Stimulated activated CD4-positive, alpha-beta T cell treated with anti-CD3 and anti-CD28 coated beads, Interleukin-1b, Interleukin-23, amount 100 ng/mL, for 48 hours (primary cell): ENCODE measurements at regions not wholly inside any gene's neighbourhood (a gene's known extent, or its start where the extent isn't known, plus 50 kb on each side); places are given as distances from the start of the nearest gene placed in this dataset.
"Not testable (repeated sequence)": the region's sequence is repeated elsewhere in the genome, so short reads cannot be mapped to it uniquely, and the experiment has no call there.

ENCODE experiments used
- DNase-seq: peaks from one replicate; pipeline ENCODE4 v3.0.0-alpha.2; 2020

DNA sequence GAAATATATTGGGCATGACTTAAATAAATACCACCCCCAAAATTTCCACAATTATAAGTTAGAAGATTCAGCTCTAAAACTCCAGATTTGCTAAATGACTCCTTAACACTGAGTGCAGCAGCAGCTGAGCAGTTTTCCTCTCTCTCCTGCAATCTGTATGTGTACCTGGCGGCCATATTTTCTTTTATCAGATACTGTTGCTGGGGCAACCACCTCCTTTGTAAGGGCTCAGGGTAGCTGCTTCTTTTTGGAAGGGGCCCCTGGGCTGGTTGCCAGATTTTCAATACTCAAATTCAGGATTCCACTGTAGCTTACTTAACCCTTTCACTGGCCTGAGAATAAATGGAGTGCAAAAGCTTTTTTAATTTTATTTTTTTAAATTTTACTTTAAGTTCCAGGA is 197.0 kb downstream of the TAF11L14 start:
- no peak for DNase-seq

DNA sequence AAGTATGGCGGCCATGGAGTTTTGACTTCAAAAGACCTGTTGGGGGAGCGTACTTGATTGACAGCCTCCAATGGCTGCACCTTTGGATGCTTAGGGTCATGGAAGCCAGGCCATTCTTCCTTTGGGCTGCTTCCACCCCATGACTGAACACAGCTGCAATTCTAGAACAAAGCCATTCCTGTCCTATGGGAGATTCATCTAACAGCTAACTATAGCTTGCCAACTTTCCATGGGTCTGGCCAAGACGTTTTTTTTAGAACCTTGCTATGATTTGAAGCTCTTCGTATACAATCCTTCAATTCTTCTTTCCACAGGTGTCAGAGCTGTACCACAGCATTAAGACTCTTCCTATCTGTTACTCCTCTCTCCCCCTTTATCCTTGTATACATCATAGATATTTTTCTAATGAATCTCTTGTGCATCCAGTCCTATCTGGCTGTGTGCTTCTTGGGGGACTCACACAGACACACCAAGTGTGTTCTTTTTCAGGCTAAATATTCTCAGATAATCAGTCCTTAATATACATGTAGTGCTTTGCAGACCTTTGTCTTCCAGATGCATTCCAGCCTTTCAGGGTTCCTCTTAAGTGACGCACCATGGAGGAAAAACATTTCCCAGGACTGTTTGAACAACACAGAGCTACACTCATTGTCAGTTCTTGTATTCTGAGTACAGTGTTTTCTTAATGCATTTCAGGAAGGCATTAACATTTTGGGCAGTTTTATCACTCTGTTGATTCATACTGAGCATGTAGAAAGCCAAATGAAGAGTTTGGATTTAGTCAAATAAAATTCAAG is 198.9 kb downstream of the TAF11L14 start:
- no peak for DNase-seq

DNA sequence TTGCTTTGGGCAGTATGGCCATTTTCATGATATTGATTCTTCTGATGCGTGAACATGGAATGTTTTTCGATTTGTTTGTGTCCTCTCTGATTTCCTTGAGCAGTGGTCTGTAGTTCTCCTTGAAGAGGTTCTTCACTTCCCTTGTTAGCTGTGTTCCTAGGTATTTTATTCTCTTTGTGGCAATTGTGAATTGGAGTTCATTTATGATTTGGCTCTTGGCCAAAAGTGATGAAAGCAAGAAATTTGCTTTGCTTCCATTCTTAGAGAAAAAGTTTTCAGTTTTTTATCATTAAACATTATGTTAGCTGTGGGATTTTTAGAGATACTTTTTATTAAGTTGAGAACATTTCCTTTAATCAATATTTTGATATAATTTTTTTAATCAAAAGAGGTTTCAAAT is 203.5 kb downstream of the TAF11L14 start:
- DNase-seq, result no peak

DNA sequence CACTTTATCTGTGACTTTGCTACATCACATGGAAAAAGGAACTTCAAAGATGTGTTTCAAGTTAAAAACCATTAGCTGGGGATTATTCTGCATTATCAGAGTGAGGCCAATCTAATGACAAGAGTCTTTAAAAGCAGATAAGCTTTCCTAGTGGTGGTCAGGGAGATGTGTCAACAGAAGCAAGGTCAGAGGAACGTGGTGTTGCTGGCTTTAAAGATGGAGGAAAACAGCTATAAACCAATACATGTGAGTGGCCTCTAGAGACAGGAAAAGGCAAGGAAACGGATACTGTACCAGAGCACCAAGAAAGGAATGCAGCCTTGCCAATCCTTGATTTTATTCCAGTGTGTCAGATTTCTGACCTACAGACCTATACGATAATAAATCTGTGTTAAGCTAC is 204.2 kb downstream of the TAF11L14 start:
- no peak for DNase-seq

DNA sequence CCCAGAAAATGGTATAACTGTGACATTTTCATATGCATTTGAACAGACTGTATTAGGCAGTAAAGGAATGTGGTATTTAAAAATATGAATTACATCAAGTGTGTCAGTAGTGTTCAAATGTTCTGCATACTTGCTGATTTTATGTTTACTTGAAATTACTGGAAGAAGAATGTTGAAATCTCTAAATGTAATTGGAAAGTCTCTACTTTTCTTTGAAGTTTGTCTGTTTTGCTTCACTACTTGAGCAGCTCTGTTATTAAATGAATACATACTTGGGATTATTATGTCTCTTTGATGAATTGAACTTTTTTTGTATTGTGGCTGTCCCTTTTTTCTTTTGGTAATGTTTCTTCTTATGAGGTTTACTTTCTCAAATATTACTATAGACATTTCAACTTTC is 205.6 kb downstream of the TAF11L14 start:
- no peak for DNase-seq

DNA sequence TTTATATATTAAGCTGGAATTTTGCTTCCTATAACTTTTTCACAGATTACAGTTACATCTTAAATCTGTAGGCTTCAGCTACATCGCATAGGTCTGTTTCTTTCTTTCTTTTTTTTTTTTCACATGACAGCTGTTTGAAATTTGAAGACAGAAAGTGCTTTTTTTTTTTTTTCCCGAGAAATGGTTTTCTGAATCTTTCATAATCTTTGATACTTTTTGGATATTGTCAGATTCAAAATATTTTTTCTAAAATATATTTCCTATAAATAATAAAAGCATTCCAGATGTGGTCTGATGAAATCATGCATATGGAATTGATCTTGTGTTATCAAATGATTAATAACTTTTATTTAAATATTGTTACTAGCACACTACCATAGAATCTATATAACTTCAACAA is 212.2 kb downstream of the TAF11L14 start:
- no peak for DNase-seq

DNA sequence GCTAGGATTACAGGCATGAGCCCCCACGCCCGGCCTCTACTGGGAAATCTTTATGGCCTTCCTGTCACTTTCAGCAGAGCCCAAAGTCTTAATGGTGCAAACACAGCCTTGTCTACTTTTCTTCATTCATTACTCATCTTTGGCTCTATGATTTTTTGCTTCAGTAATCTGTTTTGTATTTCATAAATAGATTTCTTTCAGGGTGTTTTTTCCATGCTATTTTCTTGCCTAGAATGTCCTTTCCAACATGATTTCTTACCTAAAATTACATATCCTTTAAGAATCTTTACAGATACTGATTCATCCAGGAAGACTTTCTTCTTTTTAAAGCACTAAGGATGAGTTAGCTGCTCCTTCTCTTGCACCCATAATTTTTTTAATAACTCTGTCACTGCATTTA is 213.0 kb downstream of the TAF11L14 start:
- DNase-seq, result no peak

DNA sequence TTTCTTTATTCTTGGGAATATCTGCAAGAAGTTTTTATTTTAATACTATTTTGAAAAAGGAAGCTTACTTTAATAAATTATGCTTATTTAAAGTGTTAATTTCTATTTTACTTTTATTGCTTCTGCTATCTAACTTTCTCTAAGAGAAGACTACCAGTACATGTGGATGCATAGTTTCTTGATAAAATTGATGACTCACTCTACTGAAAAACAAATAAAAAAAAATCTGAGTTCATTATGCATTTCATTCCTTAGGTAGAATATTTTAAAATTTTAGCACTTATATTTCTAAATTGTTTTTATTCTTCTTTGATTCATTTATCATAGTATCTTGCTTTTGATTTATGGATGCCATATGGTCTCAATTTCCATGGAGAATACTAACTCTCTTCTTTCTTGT is 217.9 kb downstream of the TAF11L14 start:
- no peak for DNase-seq

DNA sequence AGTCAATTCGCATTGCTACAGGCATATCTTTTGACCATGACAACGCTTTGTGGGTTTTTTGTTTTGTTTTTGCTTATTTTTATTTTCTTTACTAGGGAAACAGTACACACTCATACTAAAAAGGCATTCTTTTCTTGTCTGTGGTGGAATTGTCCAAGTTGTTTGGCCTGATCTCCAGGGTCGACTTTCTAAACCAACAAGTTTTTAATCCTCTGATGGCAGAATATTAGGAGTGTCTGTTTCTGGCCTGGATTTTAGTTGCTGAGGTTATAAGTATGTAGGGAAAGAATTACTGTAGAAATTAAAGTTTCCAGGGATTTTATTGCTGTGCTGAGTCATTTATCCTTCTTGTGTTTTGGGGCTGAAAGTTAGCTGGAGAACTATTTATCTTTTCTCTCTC is 218.5 kb downstream of the TAF11L14 start:
- no peak for DNase-seq

DNA sequence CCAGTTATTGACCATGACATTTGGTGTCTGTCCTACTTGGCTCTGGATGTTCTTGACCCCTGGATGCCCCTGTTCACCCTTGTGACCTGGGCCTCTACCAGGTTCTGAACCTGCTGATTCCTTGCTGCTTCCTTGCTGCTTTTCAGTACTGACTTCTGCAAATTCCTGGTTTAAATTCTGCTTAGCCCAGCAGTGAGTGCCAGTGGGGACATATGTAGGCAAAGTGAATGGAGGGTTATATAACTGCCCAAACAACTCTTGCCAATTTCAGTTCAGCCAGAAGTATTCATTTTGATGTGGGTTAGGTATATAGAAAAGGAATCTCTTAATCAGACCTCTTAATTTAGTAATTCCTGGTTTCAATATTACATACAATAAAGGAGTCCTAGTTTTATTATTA is 220.6 kb downstream of the TAF11L14 start:
- no peak for DNase-seq

DNA sequence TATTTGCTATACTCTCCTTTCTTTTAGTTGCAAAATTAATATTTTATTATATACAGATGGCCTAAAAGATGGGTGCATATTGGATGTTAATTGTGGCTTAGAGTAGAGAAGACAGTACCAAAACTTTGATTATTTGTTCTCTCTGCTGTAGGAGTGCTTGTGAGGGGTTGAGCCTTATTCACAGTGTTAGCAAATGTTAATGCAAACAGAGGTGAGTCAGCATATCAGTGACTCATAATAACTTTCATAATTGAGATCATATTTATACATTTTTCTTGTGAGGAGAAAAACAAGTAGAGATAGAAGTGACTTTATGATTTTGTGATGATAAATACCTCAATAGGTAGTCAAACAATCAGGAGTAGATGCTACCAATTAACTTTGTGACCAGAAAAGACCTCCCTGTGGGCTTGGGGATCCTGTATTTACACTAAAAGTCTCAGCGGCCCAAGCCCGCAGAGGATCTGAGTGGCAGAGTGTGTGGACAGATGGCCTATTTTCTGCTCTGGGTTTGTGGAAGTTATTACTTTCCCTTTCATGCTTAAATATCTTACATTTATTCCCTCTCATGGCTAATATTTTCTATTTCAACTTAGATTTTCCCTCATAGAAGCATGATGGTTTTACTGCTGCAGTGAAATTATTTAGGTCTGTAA is 226.5 kb downstream of the TAF11L14 start:
- no peak for DNase-seq

DNA sequence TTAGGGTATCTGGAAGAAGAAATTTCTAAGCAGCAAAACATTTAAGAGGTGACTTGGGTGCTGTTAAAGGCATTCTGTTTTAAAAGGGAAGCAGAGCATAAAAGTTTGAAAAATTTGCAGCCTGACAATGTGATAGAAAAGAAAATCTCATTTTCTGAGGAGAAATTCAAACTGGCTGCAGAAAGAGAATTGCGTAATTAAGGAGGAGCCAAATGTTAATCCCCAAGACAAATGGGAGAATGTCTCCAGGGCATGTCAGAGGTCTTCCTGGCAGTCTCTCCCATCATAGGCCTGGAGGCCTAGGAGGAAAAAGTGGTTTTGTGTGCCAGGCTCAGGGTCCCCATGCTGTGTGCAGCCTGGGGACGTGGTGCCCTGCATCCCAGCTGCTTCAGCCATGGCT is 230.6 kb downstream of the TAF11L14 start:
- not testable (repeated sequence) for DNase-seq

DNA sequence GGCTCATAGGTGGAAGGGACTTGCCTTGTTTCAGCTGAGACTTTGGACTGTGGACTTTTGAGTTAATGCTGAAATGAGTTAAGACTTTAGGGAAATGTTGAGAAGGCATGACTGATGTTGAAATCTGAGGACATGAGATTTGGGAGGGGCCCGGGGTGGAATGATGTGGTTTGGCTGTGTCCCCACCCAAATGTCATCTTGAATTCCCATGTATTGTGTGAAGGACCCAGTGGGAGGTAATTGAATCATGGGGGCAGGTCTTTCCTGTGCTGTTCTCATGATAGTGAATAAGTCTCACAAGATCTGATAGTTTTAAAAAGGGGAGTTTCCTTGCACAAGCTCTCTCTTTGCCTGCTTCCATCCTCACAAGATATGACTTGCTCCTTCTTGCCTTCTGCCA is 231.7 kb downstream of the TAF11L14 start:
- DNase-seq, result not testable (repeated sequence)

DNA sequence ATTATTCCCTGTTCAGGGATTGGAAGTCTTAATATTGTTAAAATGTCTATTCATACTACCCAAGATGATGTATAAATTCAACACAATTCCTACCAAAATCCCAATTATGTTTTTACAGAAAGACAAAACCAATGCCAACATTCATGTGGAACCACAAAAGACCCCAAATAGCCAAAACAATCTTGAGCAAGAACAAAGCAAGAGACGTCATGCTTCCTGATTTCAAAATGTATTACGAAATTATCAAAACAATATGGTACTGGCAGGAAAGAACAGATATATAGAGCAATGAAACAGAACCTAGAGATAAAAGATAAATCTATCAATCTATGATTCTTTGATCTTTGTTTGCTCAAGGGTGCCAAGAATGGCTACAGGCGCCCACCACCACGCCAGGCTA is 237.9 kb downstream of the TAF11L14 start:
- DNase-seq, result no peak

DNA sequence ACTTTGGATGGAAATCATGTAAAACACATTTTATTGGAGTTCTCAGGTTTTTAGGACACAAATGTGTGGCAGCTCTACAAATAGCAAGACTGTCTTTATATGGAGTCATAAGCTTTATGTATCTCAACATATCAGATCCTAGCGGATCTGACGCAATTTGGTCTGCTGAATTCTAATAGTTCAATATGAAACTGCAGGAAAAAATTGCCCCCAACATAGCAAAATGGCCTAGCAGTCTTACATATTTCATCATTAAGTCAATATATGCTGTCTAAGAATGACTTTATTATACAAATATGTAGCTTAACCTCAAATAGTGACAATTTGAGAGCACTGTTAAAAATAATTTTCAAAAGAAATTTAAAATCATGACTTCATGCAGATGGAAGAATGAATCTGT is 244.3 kb downstream of the TAF11L14 start:
- DNase-seq, result no peak

DNA sequence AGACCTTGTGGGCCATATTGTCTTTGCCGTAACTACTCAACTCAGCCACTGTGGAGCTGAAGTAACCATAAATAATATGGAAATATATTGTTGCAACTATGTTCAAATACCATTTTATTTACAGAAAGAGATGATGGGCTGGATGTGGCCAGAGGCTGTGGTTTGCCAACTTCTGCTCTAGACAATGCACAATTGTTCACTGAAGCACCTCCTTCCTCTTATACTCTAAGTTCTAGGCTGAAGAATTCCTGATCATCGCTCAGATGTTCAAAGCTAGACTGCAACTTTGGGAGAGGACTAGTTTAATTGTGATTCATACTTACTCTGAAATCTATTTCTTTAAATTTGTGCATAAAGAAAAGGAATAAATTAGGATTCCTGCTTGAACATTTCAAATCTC is 245.0 kb downstream of the TAF11L14 start:
- DNase-seq, result no peak

DNA sequence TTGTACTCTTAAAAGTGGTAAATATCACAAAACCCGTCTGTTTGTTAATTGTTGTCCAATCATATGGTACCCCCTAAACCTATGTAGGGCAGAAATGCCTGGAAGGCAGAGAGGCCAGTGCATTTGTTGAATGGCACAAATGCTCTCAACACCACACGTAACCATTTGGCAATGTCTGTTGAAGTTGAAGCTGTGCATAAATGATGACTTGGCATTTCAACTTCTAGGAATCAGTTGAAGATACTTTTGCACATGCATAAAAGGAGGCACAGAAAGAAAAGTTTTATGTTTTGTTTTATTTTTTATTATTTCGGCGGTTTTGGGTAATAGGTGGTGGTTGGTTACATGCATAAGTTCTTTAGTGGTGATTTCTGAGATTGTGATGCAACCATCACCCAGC is 246.6 kb downstream of the TAF11L14 start:
- no peak for DNase-seq

DNA sequence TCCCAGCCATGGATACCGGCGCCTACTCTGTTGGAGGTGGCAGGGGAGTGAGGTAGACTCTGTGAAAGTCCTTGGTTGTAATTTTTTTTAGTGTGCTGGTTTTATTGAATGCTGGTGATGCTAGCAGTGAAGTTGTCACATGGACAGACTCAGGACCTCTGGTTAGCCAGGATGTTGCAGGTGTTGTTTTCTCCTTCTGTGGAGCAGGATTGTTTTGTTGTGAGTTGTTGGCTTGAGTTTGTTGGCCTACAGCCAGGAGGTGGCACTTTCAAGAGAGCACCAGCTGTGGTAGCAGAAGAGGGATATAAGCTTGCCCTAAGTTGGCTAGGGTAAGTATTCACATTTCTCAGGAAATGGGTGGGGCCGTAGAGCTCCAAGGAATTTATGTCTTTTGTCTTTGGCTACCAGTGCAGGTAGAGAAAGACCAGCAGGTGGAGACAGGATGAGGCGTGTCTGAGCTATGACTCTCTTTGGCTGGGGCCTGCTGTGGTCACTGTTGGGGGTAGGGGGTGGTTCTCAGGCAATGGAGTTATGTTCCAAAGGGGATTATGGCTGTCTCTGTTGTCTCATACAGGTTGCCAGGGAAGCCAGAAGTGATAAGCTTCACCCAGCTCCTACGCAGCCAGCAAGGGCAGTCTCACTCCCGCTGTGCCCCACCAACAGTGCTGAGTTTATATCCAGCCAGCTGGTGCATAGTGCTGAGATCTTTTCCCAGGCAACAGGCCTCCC is 248.7 kb downstream of the TAF11L14 start:
- no peak for DNase-seq

DNA sequence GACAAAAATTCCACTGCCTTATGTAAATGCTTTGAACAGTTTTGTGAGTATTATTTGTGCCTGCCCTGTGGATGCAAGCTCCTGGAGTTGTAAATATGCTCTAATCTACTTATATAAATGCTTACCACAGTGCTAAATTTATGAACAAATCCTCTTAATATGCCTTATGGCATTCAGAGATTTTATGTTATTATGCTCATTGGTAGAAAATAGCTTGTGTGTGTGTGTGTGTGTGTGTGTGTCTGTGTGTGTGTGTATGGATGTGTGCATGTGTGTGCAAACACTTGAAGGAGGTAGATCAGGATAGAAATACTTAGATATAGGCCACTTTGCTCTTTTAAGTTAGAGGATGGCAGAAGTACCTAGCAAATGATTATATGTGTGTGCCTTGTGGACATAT is 253.9 kb downstream of the TAF11L14 start:
- no peak for DNase-seq

DNA sequence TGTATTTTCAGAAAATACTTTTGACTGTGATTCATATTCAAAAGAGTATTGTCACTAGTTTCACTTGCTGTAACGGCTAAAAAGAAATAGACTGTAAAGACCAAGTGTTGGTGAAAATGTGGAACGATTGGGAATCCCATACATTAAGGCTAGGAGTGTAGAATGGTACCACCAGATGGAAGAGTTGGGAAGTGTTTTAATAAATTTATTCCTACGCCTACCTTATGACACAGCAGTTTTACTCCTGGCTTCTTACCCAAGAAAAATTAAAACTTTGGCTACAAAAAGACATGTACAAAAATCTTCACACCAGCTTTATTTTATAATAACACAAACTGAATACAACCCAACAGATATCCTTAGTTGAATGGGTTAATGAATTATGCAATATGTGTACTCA is 256.2 kb downstream of the TAF11L14 start:
- no peak for DNase-seq

DNA sequence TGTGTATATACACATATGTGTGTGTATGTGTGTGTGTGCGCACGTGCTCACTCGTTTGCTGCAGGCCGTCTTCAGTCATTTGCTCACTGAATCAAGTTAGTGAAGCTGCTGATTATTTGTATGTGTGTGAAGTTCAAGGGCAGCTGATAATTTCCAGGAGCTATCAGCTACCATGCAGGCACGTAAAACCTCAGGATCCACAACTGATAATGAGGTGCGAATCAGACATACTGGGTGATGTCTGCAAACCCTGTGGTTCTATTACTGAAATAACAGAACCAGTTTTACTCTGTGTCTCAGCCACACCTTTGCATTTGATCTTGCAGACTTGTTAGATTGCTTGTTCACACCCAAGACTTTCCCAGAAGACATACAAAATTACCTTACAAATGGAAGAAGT is 257.6 kb downstream of the TAF11L14 start:
- no peak for DNase-seq

DNA sequence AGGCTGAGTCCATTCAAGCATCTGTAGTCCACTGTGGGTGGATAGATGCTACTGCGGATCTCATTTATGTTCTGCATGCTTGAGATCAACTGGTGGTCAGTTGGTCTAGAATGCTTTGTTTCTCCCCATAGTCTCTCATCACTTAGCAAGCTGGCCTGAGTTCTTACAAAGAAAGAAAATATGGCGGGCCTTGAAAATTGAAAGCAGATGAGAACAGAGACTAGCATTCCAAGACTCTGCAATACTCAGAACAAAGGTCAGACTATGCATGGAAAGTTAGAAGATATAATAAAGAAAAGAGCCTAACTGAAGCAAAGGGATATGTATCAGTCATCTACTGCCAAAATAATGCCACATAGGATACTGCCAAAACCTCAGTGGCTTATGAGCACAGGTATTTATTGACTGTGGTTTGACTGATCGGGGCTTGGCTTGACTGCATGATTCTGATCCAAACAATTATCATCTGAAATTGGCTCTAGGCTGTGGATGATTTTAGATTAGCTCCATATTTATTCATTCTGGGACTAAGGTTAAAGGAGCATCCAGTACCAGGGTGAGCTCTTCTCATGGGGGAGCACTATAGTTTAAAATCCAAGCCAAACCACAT is 258.9 kb downstream of the TAF11L14 start:
- DNase-seq, result no peak

DNA sequence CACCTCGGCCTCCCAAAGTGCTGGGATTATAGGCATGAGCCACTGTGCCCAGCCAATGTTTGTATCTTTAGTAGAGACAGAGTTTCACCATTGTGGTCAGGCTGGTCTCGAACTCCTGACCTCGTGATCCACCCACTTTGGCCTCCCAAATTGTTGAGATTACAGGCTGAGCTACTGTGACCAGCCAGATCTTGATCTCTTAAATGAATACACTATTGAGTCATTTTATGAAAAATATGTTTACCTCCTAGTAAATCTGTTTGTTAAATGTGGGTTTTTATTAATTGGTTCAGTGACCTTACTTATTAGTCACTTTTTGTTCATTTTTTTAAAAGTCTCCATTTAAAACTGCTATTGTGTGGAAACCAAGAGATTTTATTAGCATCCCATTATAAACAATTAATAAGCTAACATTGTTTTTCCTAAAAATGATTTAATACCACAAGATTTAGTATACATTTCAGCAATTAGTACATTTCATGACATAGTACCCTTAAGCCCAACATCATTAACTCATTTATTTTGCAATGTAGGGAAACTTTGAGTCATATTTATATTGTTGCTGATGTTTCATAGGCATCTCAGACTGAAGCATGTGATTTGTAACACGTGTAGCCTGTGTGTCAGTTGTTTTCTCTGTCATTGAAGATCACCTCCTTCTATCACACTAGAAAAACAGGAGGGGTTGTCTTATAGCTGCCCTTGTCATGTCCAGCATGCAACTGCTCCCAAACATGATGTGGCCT is 261.2 kb downstream of the TAF11L14 start:
- DNase-seq, result no peak
